GM19397 (cell line): ENCODE measurements at regions not wholly inside any gene's neighbourhood (a gene's known extent, or its start where the extent isn't known, plus 50 kb on each side); places are given as distances from the start of the nearest gene placed in this dataset.

Experiments used
- ATAC-seq: cut with Tn5 transposase; IDR thresholded peaks from one replicate; pipeline ENCODE4 v1.9.1; 2021; ENCODE audit warnings: mild to moderate bottlenecking, moderate library complexity; ENCODE audit not compliant: unreplicated experiment

GRCh38 chr2:18503376-18504228 is 56.9 kb downstream of the RDH14 start:
- no peak for ATAC-seq

GRCh38 chr2:18502142-18502541 is 58.3 kb downstream of the RDH14 start:
- ATAC-seq, result no peak

- no peak for ATAC-seq
Observed at GRCh38 chr2:18501729-18502128, 58.7 kb downstream of the RDH14 start.

- no peak for ATAC-seq
Observed at GRCh38 chr2:18501156-18501555, 59.3 kb downstream of the RDH14 start.

- no peak for ATAC-seq
Observed at GRCh38 chr2:18500333-18500732, 60.1 kb downstream of the RDH14 start.

- ATAC-seq, result no peak
Observed at GRCh38 chr2:18498531-18498930, 61.9 kb downstream of the RDH14 start.

GRCh38 chr2:18496516-18496915 is 63.9 kb downstream of the RDH14 start:
- no peak for ATAC-seq

GRCh38 chr2:18495058-18495457 is 65.4 kb downstream of the RDH14 start:
- ATAC-seq, result no peak

- ATAC-seq, result no peak
Observed at GRCh38 chr2:18492721-18493120, 67.7 kb downstream of the RDH14 start.

GRCh38 chr2:18491577-18491976 is 68.9 kb downstream of the RDH14 start:
- ATAC-seq, result no peak

- ATAC-seq, result no peak
Observed at GRCh38 chr2:18490901-18491300, 69.6 kb downstream of the RDH14 start.

GRCh38 chr2:18487106-18487913 is 73.1 kb downstream of the RDH14 start:
- ATAC-seq, result no peak

GRCh38 chr2:18484625-18485024 is 75.8 kb downstream of the RDH14 start:
- no peak for ATAC-seq

- ATAC-seq, result no peak
Observed at GRCh38 chr2:18483896-18484295, 76.6 kb downstream of the RDH14 start.

- ATAC-seq, result no peak
Observed at GRCh38 chr2:18482666-18483065, 77.8 kb downstream of the RDH14 start.

GRCh38 chr2:18479947-18480369 is 80.5 kb downstream of the RDH14 start:
- no peak for ATAC-seq

- no peak for ATAC-seq
Observed at GRCh38 chr2:18477293-18477692, 83.2 kb downstream of the RDH14 start.

GRCh38 chr2:18476484-18476883 is 84.0 kb downstream of the RDH14 start:
- ATAC-seq, result no peak

GRCh38 chr2:18475884-18476283 is 84.6 kb downstream of the RDH14 start:
- no peak for ATAC-seq

- no peak for ATAC-seq
Observed at GRCh38 chr2:18474700-18475099, 85.8 kb downstream of the RDH14 start.

GRCh38 chr2:18473241-18474181 is 86.9 kb downstream of the RDH14 start:
- ATAC-seq, result no peak
